ENCODE measurements at regions not wholly inside any gene's neighbourhood (a gene's known extent, or its start where the extent isn't known, plus 50 kb on each side); places are given as distances from the start of the nearest gene placed in this dataset.

- Histone ChIP-seq H3K36me3 (ENCODE audit: insufficient read depth, low read length) (no peaks in the 10 kb centered on the region), H3K79me2 (ENCODE audit: insufficient read depth, low read length) (no peaks in the 10 kb centered on the region), H3K27ac (ENCODE audit: low read depth, low read length) (no peak overlapping the region), H3K9me3 (ENCODE audit: insufficient read depth, low read depth, low read length) (no peaks in the 10 kb centered on the region), H3K4me1 (ENCODE audit: insufficient read depth, low read length) (no peaks in the 10 kb centered on the region), H3K27me3 (ENCODE audit: insufficient read depth, low read length) (no peaks in the 10 kb centered on the region), H4K20me1 (ENCODE audit: insufficient read depth, low read length) (no peaks in the 10 kb centered on the region), H3K4me2 (ENCODE audit: low read length) (no peak overlapping the region), H3K9ac (ENCODE audit: low read length) (no peak overlapping the region), H3K4me3 (ENCODE audit: insufficient read depth, low read depth, low read length) (no peak overlapping the region), H2AFZ (ENCODE audit: low read depth, low read length) (no peak overlapping the region)
- H3K27me3 Mint-ChIP-seq (ENCODE audit: low read depth, unreplicated experiment): no peaks in the 10 kb centered on the region
- FAIRE-seq (no peak), DNase-seq (ENCODE audit: low read depth) (no peak)
- H3K4me3 Mint-ChIP-seq (ENCODE audit: unreplicated experiment): no peak overlapping the region
- no peaks in the 10 kb centered on the region for H3K4me1 Mint-ChIP-seq (ENCODE audit: low read depth, unreplicated experiment)
- no peaks in the 10 kb centered on the region for H3K9me3 Mint-ChIP-seq (ENCODE audit: unreplicated experiment)
- H3K36me3 Mint-ChIP-seq (ENCODE audit: low read depth, unreplicated experiment): no peaks in the 10 kb centered on the region
- no peak overlapping the region for H3K27ac Mint-ChIP-seq (ENCODE audit: unreplicated experiment)
- TF ChIP-seq CTCF (IDR thresholded peaks at IDR 0.05; ENCODE audit: insufficient read depth, low read depth, low read length) (no peak), EZH2 (IDR thresholded peaks at IDR 0.05; ENCODE audit: insufficient read depth, low read length) (no peak)
Observed at GRCh38 chr11:37951996-37952395, 1354.0 kb upstream of the RAG2 start.

GRCh38 chr11:37948258-37948657 is 1350.2 kb upstream of the RAG2 start:
- Mint-ChIP-seq H3K27ac (ENCODE audit: unreplicated experiment) (no peak overlapping the region), H3K4me3 (ENCODE audit: unreplicated experiment) (no peak overlapping the region), H3K4me1 (ENCODE audit: low read depth, unreplicated experiment) (no peaks in the 10 kb centered on the region), H3K36me3 (ENCODE audit: low read depth, unreplicated experiment) (no peaks in the 10 kb centered on the region), H3K27me3 (ENCODE audit: low read depth, unreplicated experiment) (no peaks in the 10 kb centered on the region), H3K9me3 (ENCODE audit: unreplicated experiment) (peaks cover 7% of the 10 kb centered on the region)
- H3K4me1 ChIP-seq (ENCODE audit: insufficient read depth, low read length): no peaks in the 10 kb centered on the region
- H3K27ac ChIP-seq (ENCODE audit: low read depth, low read length): no peak overlapping the region
- H3K36me3 ChIP-seq (ENCODE audit: insufficient read depth, low read length): no peaks in the 10 kb centered on the region
- H4K20me1 ChIP-seq (ENCODE audit: insufficient read depth, low read length): no peaks in the 10 kb centered on the region
- no peaks in the 10 kb centered on the region for H3K79me2 ChIP-seq (ENCODE audit: insufficient read depth, low read length)
- H3K9me3 ChIP-seq (ENCODE audit: insufficient read depth, low read depth, low read length): no peaks in the 10 kb centered on the region
- TF ChIP-seq EZH2 (IDR thresholded peaks at IDR 0.05; ENCODE audit: insufficient read depth, low read length) (no peak), CTCF (IDR thresholded peaks at IDR 0.05; ENCODE audit: insufficient read depth, low read depth, low read length) (no peak)
- DNase-seq (ENCODE audit: low read depth) (no peak), FAIRE-seq (no peak)
- no peak overlapping the region for H3K4me3 ChIP-seq (ENCODE audit: insufficient read depth, low read depth, low read length)
- H3K4me2 ChIP-seq (ENCODE audit: low read length): no peak overlapping the region
- H3K27me3 ChIP-seq (ENCODE audit: insufficient read depth, low read length): no peaks in the 10 kb centered on the region
- H3K9ac ChIP-seq (ENCODE audit: low read length): no peak overlapping the region
- no peak overlapping the region for H2AFZ ChIP-seq (ENCODE audit: low read depth, low read length)

GRCh38 chr11:37947821-37948220 is 1349.8 kb upstream of the RAG2 start:
- Histone ChIP-seq H3K4me2 (ENCODE audit: low read length) (no peak overlapping the region), H3K79me2 (ENCODE audit: insufficient read depth, low read length) (no peaks in the 10 kb centered on the region), H3K36me3 (ENCODE audit: insufficient read depth, low read length) (no peaks in the 10 kb centered on the region), H3K27me3 (ENCODE audit: insufficient read depth, low read length) (no peaks in the 10 kb centered on the region), H3K27ac (ENCODE audit: low read depth, low read length) (no peak overlapping the region), H3K9me3 (ENCODE audit: insufficient read depth, low read depth, low read length) (no peaks in the 10 kb centered on the region), H4K20me1 (ENCODE audit: insufficient read depth, low read length) (no peaks in the 10 kb centered on the region), H3K4me3 (ENCODE audit: insufficient read depth, low read depth, low read length) (no peak overlapping the region), H2AFZ (ENCODE audit: low read depth, low read length) (no peak overlapping the region), H3K4me1 (ENCODE audit: insufficient read depth, low read length) (no peaks in the 10 kb centered on the region), H3K9ac (ENCODE audit: low read length) (no peak overlapping the region)
- FAIRE-seq: no peak
- Mint-ChIP-seq H3K27ac (ENCODE audit: unreplicated experiment) (no peak overlapping the region), H3K4me3 (ENCODE audit: unreplicated experiment) (no peak overlapping the region), H3K4me1 (ENCODE audit: low read depth, unreplicated experiment) (no peaks in the 10 kb centered on the region), H3K9me3 (ENCODE audit: unreplicated experiment) (peaks cover 7% of the 10 kb centered on the region), H3K27me3 (ENCODE audit: low read depth, unreplicated experiment) (no peaks in the 10 kb centered on the region), H3K36me3 (ENCODE audit: low read depth, unreplicated experiment) (no peaks in the 10 kb centered on the region)
- no peak for DNase-seq (ENCODE audit: low read depth)
- no peak for TF ChIP-seq CTCF (IDR thresholded peaks at IDR 0.05; ENCODE audit: insufficient read depth, low read depth, low read length)
- TF ChIP-seq EZH2 (IDR thresholded peaks at IDR 0.05; ENCODE audit: insufficient read depth, low read length): no peak
